ENCODE measurements at regions not wholly inside any gene's neighbourhood (a gene's known extent, or its start where the extent isn't known, plus 50 kb on each side); places are given as distances from the start of the nearest gene placed in this dataset.

DNA sequence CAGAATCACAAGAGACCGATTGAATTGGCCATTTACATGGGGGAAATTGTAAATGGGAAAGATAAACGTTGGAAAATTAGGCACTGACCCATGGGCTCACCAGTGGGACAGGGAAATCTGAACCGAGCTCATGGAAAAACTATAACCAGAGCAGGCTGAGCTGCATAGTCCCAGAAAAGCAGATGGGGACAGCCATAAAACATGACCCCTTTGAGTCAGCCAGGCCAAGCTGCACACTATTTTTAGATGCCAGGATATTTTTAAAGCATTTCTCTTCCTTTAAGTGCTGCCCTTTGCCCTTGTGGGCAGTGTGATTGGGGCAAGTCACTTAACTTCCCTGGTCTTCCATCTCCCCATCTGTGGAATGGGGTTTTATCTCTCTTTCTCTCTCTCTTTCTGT is 184.1 kb downstream of the FOXD2 start:
- ATAC-seq (peak; percentile 35 to 84 (median 66)), DNase-seq (peak in 1 of 2 donors; percentile 31)
- Histone ChIP-seq H3K27ac (peak overlapping the region in 2 of 10 donors; percentile 28 to 37), H3K27me3 (peaks cover 0 to 12% (median 0%) of the 10 kb centered on the region in 7 donors), H3K4me3 (no peak overlapping the region), H3K36me3 (no peaks in the 10 kb centered on the region), H3K9me3 (no peaks in the 10 kb centered on the region), H3K4me1 (peaks cover 0 to 10% (median 0%) of the 10 kb centered on the region in 9 donors)
- 49% methylated on average over 3 of the region's 3 CpGs for WGBS, 2 donors
- intact Hi-C loops (cut with DNase I) = loop anchor here in 2 of 10 donors (5.0 to 10.0 kb wide), 2 partner anchors 87 to 90 kb away; no protein-coding TSS in a partner anchor
- TF ChIP-seq, protein P1, sequence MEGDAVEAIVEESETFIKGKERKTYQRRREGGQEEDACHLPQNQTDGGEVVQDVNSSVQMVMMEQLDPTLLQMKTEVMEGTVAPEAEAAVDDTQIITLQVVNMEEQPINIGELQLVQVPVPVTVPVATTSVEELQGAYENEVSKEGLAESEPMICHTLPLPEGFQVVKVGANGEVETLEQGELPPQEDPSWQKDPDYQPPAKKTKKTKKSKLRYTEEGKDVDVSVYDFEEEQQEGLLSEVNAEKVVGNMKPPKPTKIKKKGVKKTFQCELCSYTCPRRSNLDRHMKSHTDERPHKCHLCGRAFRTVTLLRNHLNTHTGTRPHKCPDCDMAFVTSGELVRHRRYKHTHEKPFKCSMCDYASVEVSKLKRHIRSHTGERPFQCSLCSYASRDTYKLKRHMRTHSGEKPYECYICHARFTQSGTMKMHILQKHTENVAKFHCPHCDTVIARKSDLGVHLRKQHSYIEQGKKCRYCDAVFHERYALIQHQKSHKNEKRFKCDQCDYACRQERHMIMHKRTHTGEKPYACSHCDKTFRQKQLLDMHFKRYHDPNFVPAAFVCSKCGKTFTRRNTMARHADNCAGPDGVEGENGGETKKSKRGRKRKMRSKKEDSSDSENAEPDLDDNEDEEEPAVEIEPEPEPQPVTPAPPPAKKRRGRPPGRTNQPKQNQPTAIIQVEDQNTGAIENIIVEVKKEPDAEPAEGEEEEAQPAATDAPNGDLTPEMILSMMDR (IDR thresholded peaks at IDR 0.05) = no peak

DNA sequence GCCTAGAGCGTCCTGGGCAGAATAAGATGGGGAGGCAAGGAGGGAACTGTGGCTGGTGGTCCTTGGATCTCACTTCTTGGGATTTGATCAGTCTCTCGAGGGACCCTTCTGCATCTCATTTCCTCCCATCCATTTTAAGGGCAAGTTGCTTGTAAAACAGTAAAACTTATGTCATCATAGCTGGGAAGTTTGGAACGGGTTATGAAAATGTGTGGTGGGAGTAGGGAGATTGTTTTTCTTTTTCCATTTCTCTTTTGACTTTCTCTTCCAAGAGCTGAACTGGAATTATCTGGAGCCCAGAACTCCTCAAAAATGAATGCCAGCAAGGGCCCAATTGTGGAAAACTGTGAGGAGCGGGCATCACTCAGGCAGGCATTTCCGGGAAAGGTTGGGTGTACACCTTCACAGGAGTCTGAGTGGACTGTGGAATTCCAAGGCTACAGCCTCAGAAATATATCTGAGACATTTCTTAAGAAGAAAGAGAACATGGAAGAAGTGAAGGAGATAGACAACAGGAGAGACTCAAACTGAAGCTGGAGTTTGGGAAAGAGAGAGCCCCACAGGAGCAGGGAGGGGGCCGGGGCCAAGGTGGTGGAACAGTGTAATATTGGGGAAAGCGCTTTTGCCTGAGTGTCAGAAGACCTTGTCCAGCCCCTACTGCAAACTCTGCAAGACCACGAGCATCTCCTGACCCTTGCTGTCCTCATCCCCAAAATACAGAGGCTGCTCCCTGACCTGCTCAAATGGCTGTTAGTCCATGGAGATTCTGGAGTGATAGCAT is 185.1 kb downstream of the FOXD2 start:
- 84 to 85% methylated on average over 8 of the region's 8 CpGs for WGBS, 2 donors
- Histone ChIP-seq H3K9me3 (no peaks in the 10 kb centered on the region), H3K27ac (peak overlapping the region in 3 of 10 donors; percentile 27 to 39 (median 28)), H3K4me1 (peaks cover 0 to 10% (median 0%) of the 10 kb centered on the region in 9 donors), H3K27me3 (peaks cover 0 to 16% (median 5%) of the 10 kb centered on the region in 7 donors), H3K36me3 (no peaks in the 10 kb centered on the region), H3K4me3 (no peak overlapping the region)
- TF ChIP-seq, protein P1 (IDR thresholded peaks at IDR 0.05) = no peak
- ATAC-seq = peak in 1 of 8 donors; percentile 9
- no peak for DNase-seq
- intact Hi-C loops (cut with DNase I) = loop anchor here in 2 of 10 donors (5.0 to 10.0 kb wide), 2 partner anchors 88 to 91 kb away; no protein-coding TSS in a partner anchor

GRCh38 chr1:47623557-47623940 is 185.7 kb downstream of the FOXD2 start:
- no peak overlapping the region for H3K4me3 ChIP-seq
- ATAC-seq = no peak
- H3K4me1 ChIP-seq = peaks cover 0 to 10% (median 0%) of the 10 kb centered on the region in 9 donors
- H3K9me3 ChIP-seq = no peaks in the 10 kb centered on the region
- H3K27me3 ChIP-seq = peaks cover 0 to 16% (median 6%) of the 10 kb centered on the region in 7 donors
- H3K27ac ChIP-seq = no peak overlapping the region
- no peak for DNase-seq
- H3K36me3 ChIP-seq = no peaks in the 10 kb centered on the region
- 95 to 97% methylated on average over 5 of the region's 5 CpGs for WGBS, 2 donors
- TF ChIP-seq, protein P1 (IDR thresholded peaks at IDR 0.05) = no peak
- intact Hi-C loops (cut with DNase I) = loop anchor here in 2 of 10 donors (5.0 to 10.0 kb wide), 2 partner anchors 89 to 91 kb away; no protein-coding TSS in a partner anchor

GRCh38 chr1:47624531-47624930 is 186.7 kb downstream of the FOXD2 start:
- peaks cover 0 to 16% (median 7%) of the 10 kb centered on the region in 7 donors for H3K27me3 ChIP-seq
- intact Hi-C loops (cut with DNase I) = loop anchor here in 2 of 10 donors (5.0 to 10.0 kb wide), 2 partner anchors 90 to 92 kb away; no protein-coding TSS in a partner anchor
- peaks cover 0 to 10% (median 0%) of the 10 kb centered on the region in 9 donors for H3K4me1 ChIP-seq
- no peak overlapping the region for H3K4me3 ChIP-seq
- WGBS, 2 donors = 62 to 69% methylated on average over 4 of the region's 4 CpGs
- no peak overlapping the region for H3K27ac ChIP-seq
- ATAC-seq (no peak), DNase-seq (peak in 1 of 2 donors; percentile 2)
- H3K9me3 ChIP-seq = no peaks in the 10 kb centered on the region
- TF ChIP-seq, protein P1 (IDR thresholded peaks at IDR 0.05) = peak in 5 of 9 donors; percentile 17 to 34 (median 27)
- no peaks in the 10 kb centered on the region for H3K36me3 ChIP-seq

All from heart right ventricle (tissue), 16 donors.